ENCODE measurements at regions not wholly inside any gene's neighbourhood (a gene's known extent, or its start where the extent isn't known, plus 50 kb on each side); places are given as distances from the start of the nearest gene placed in this dataset.
A peak's percentile ranks its signal among the peaks of the same experiment; 100 is the strongest.

DNA sequence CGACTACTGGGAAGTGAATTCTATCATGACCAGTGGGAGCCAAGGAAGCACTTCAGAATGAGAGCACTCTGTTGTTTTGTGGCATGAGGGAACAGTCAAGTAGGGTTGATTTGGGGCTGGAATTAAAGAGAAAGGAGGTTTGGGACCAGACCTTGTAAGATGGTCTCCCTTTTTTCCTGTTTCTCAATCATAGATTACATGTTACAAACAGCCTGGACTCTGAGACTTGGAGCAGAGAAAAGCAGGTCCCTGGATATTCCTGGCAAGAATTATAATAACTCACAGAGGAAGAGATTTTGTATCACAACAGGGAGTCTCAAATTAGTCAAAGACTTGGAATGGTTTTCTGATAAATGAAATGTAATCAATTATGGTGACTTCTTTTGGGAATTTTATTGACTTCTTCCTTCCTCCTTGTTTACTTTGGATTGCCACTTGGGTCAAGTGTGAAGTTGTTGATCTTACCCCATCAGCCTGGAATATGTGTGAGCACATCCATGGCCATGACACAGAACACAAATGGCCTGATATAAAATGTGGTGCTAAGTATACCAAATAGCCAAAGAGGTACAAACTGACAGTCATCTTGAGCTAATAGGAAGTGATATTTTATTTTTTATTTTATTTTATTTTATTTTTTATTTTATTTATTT, 131.0 kb upstream of the OSMR start:
- TF ChIP-seq, protein P1, sequence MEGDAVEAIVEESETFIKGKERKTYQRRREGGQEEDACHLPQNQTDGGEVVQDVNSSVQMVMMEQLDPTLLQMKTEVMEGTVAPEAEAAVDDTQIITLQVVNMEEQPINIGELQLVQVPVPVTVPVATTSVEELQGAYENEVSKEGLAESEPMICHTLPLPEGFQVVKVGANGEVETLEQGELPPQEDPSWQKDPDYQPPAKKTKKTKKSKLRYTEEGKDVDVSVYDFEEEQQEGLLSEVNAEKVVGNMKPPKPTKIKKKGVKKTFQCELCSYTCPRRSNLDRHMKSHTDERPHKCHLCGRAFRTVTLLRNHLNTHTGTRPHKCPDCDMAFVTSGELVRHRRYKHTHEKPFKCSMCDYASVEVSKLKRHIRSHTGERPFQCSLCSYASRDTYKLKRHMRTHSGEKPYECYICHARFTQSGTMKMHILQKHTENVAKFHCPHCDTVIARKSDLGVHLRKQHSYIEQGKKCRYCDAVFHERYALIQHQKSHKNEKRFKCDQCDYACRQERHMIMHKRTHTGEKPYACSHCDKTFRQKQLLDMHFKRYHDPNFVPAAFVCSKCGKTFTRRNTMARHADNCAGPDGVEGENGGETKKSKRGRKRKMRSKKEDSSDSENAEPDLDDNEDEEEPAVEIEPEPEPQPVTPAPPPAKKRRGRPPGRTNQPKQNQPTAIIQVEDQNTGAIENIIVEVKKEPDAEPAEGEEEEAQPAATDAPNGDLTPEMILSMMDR (IDR thresholded peaks at IDR 0.05; ENCODE audit: low read depth, low read length, missing control alignments): no peak
- H3K4me3 ChIP-seq (replicated peaks; ENCODE audit: low read depth, low read length): no peak overlapping the region
- no peak for DNase-seq (ENCODE audit: extremely low read depth, low read depth)

DNA sequence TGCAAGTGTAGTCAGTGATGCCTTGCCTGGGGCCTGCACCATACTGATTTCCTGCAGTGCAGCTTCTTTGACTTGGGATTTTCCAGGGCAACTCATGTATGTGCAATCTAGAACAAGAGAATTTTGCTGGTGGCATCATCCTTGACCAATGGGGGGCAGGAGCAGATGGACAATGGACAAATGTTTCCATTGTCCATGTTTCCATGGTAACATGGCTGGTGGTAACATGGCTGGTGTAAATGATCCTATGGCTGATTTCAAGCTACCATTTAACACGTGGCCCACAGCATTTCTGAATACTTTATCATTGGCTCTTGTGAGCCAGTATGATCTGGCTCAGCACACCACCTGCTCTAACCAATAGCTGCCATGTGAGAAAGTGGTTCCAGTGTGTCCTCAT, 130.1 kb upstream of the OSMR start:
- TF ChIP-seq, protein P1 (IDR thresholded peaks at IDR 0.05; ENCODE audit: low read depth, low read length, missing control alignments): no peak
- no peak overlapping the region for H3K4me3 ChIP-seq (replicated peaks; ENCODE audit: low read depth, low read length)
- DNase-seq (ENCODE audit: extremely low read depth, low read depth): no peak

DNA sequence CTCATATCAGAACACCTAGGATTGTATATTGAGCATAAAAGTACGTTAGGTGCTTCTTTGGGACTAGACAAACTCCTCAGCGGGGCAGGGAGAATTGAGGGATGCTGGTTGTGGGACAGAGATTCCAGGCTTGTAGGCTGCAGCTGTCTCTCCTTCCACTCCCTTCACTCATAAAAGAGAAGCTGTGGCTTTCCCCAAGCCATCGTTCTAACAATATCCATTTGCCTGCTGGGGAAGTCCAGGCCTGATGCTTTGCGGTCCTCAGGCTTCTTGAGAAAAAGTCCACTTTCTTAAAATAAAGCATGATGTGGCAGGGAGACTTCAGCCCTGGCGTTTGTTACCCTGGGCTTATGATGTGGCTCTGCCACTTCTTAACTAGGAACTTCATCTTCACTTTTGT, 129.3 kb upstream of the OSMR start:
- TF ChIP-seq, protein P1 (IDR thresholded peaks at IDR 0.05; ENCODE audit: low read depth, low read length, missing control alignments): no peak
- no peak overlapping the region for H3K4me3 ChIP-seq (replicated peaks; ENCODE audit: low read depth, low read length)
- DNase-seq (ENCODE audit: extremely low read depth, low read depth): no peak

DNA sequence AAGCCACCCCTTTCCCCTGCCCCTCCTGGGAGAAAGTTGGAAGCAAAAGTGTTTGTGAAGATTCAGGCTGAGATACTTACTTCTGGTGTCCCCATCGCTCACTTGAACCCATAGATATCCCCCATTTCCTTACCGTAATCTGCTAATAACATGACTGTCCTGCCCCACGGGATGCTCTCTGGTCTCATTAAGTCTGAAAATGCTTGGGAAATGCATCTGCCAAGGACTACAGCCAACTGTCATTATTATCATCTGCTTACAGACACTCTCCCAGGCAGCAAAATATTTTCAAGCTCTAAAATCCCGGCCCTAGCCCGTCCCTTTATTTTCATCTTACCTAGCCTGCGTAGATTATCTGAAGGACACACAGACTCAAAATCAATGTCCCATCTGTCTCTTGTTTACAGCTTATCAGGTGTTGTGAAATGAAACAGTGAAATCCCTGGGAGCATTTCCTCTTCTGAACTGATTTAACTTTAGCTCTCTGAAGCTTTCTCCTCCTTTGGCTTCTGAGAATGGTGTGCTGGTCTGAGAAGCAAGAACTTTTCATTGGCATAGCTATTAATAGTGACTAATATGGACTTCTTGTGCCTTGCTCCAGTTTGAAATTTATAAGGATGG, 126.9 kb upstream of the OSMR start:
- DNase-seq (ENCODE audit: extremely low read depth, low read depth): no peak
- H3K4me3 ChIP-seq (replicated peaks; ENCODE audit: low read depth, low read length): no peak overlapping the region
- TF ChIP-seq, protein P1 (IDR thresholded peaks at IDR 0.05; ENCODE audit: low read depth, low read length, missing control alignments): no peak

DNA sequence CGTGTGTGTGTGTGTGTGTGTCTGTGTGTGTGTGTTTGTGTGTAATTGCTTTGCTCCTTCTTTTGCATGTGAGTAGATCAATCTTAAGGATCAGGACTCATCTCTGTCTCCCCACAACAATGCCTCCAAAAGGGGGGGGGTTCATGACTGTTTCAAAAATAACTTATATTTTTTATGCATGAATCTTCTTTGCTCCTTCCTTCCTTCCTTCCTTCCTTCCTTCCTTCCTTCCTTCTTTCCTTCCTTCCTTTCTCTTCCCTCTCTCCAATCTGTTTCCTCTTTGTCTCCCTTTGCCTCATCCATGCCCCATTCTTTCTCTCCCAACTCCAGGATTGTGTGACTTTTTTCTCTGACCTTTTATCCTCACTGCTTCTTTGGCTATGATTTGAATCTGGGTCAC, 126.4 kb upstream of the OSMR start:
- DNase-seq (ENCODE audit: extremely low read depth, low read depth): no peak
- H3K4me3 ChIP-seq (replicated peaks; ENCODE audit: low read depth, low read length): no peak overlapping the region
- TF ChIP-seq, protein P1 (IDR thresholded peaks at IDR 0.05; ENCODE audit: low read depth, low read length, missing control alignments): no peak

DNA sequence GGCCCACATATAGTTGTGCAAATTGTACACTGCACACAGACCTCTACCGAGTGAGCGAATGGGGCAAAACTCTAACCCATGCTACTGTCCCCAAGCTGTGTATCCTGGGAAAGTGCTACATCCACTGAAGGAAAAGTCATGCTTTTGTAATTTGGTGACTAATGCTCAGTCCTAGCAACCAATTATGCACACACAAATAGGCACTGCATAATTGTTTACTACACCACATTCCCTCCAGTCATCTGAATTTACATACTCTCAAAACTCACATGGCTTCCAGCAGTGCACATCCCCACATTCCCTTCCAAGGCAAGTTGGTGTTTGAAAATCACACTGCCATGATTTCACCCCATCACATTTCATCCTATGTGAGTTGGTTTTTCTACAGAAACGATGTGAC, 125.9 kb upstream of the OSMR start:
- DNase-seq (ENCODE audit: extremely low read depth, low read depth): peak; percentile 81
- TF ChIP-seq, protein P1 (IDR thresholded peaks at IDR 0.05; ENCODE audit: low read depth, low read length, missing control alignments): no peak
- no peak overlapping the region for H3K4me3 ChIP-seq (replicated peaks; ENCODE audit: low read depth, low read length)
